ENCODE measurements at regions not wholly inside any gene's neighbourhood (a gene's known extent, or its start where the extent isn't known, plus 50 kb on each side); places are given as distances from the start of the nearest gene placed in this dataset.

DNA sequence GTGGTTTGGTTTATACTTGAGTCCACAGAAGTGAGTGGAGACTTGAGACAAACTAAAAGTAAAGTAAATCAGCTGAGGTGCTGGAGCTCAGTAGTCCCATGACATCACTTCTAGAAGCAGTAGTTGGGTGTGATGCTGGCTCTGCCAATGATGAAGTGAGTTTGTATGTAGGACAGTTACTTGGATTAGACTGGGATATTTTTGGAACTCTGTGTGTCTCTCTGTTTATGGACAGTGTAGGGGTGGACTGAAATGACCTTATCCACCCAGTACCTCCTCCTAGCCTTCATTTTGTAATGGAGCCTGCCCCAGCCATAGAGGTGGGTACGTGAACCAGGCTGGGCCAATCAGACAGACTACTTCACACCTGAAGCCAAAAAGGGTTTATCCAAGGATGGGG, 52.2 kb downstream of the POLR1D start:
- H3K36me3 ChIP-seq: no peaks in the 10 kb centered on the region
- DNase-seq: no peak
- no peaks in the 10 kb centered on the region for H3K27me3 ChIP-seq
- no peak for ATAC-seq
- TF ChIP-seq, protein P1, sequence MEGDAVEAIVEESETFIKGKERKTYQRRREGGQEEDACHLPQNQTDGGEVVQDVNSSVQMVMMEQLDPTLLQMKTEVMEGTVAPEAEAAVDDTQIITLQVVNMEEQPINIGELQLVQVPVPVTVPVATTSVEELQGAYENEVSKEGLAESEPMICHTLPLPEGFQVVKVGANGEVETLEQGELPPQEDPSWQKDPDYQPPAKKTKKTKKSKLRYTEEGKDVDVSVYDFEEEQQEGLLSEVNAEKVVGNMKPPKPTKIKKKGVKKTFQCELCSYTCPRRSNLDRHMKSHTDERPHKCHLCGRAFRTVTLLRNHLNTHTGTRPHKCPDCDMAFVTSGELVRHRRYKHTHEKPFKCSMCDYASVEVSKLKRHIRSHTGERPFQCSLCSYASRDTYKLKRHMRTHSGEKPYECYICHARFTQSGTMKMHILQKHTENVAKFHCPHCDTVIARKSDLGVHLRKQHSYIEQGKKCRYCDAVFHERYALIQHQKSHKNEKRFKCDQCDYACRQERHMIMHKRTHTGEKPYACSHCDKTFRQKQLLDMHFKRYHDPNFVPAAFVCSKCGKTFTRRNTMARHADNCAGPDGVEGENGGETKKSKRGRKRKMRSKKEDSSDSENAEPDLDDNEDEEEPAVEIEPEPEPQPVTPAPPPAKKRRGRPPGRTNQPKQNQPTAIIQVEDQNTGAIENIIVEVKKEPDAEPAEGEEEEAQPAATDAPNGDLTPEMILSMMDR (IDR thresholded peaks at IDR 0.05): no peak
- H3K9me3 ChIP-seq: peaks cover 0 to 6% of the 10 kb centered on the region in 2 donors
- H3K4me1 ChIP-seq: no peaks in the 10 kb centered on the region
- intact Hi-C loops (cut with DNase I): no loop called here
- no peak overlapping the region for H3K27ac ChIP-seq
- H3K4me3 ChIP-seq: no peak overlapping the region

DNA sequence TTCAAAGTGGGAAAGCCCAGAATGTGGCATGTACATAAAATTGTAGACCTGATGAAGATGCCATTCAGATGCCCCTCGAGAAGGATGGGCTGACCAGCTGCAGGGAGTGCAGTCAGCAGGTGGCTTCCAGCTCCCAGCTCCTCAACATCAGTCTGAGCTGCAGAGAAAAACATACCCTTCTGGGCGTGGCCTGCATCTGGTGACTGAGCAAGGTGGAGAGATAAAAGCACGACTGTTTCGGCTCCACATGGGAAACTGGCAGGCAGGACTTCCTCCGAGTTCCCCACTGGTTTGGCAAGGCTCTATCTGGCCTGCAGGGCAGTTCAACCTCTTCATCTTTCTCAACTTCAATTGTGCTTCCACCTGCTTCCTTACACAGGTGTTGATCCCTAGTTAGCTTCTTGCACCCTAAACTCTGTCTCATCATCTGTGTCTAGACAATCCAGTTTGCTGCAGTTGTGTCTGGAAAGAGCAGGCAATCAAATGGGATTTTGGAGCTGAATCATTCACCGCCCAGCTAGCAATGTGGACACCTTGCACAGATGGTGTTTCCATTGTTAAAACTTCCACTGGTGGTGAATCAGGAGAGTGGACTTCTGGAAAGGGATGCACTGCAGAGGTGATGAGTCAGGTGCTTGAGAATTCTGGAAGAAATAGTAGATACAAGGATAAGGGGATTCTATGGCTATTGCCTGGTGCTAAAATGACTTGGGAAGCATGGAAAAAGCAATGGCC, 56.8 kb downstream of the POLR1D start:
- TF ChIP-seq, protein P1 (IDR thresholded peaks at IDR 0.05): no peak
- no peaks in the 10 kb centered on the region for H3K4me1 ChIP-seq
- no peak overlapping the region for H3K4me3 ChIP-seq
- no peaks in the 10 kb centered on the region for H3K27me3 ChIP-seq
- no peaks in the 10 kb centered on the region for H3K9me3 ChIP-seq
- no peak overlapping the region for H3K27ac ChIP-seq
- H3K36me3 ChIP-seq: no peaks in the 10 kb centered on the region
- intact Hi-C loops (cut with DNase I): no loop called here
- no peak for ATAC-seq
- no peak for DNase-seq

DNA sequence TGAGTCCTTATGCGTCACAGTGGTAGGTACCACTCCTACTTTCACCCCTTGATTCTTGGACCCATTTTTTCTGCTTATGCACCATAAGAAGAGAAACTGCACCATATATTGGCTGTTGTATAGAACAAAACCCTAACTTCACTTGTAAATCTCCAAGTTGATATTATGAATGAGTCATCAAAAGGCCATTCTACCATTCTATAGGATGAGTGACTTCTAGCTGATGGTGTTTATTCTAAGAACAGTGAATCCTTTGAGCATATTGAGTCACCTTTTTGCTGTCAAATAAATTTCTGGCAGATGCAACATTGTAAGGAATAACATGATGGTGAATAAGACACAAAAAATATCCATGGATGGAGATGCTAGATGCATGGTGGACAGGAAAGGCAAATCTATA, 57.7 kb downstream of the POLR1D start:
- Histone ChIP-seq H3K27ac (no peak overlapping the region), H3K9me3 (peaks cover 0 to 1% of the 10 kb centered on the region in 2 donors), H3K4me3 (no peak overlapping the region), H3K4me1 (no peaks in the 10 kb centered on the region), H3K36me3 (no peaks in the 10 kb centered on the region), H3K27me3 (no peaks in the 10 kb centered on the region)
- TF ChIP-seq, protein P1 (IDR thresholded peaks at IDR 0.05): no peak
- intact Hi-C loops (cut with DNase I): no loop called here
- no peak for ATAC-seq
- DNase-seq: no peak

DNA sequence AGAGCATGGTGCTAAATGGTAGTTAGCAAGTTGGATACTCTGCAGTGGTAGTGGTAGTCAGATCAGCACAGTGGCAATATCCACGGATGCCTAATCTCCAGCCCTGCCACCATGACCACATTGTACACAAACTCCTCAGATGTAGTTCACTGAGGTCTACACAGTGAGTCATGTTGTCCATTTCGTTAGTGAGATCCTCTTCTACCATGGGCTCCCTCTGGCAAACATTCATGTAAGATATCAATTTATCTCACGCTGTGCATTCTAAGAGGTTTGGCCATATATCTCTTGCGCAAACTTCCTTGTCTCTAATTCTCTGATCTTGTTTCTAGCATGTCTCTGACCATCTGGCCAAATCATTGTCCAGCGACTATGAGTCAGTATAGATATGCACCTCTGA, 58.2 kb downstream of the POLR1D start:
- H3K4me3 ChIP-seq: no peak overlapping the region
- H3K9me3 ChIP-seq: peaks cover 0 to 5% of the 10 kb centered on the region in 2 donors
- intact Hi-C loops (cut with DNase I): no loop called here
- H3K27me3 ChIP-seq: no peaks in the 10 kb centered on the region
- H3K4me1 ChIP-seq: no peaks in the 10 kb centered on the region
- ATAC-seq: no peak
- no peak overlapping the region for H3K27ac ChIP-seq
- H3K36me3 ChIP-seq: no peaks in the 10 kb centered on the region
- TF ChIP-seq, protein P1 (IDR thresholded peaks at IDR 0.05): no peak
- no peak for DNase-seq

DNA sequence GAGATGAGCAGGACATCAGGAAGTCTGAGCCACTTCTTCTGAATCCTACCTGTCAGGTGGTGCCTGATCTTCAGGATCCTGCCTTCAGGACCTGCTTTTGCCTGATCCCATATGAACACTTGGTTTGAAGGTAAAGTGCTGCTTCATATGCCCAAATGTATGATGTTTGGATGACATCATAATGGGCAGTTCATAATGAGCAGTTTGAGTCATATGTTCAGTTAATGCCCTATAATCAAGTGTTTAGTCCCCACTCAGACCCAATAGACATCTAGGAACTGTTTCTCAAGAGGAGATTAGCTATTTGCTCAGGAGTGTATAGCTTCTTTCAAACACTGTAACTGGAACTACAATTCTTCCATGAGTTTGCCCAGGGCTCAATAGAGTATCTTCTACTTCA, 58.8 kb downstream of the POLR1D start:
- DNase-seq (no peak), ATAC-seq (no peak)
- peaks cover 0 to 7% of the 10 kb centered on the region in 2 donors for H3K9me3 ChIP-seq
- no peak overlapping the region for H3K4me3 ChIP-seq
- no peak overlapping the region for H3K27ac ChIP-seq
- no peaks in the 10 kb centered on the region for H3K27me3 ChIP-seq
- H3K36me3 ChIP-seq: no peaks in the 10 kb centered on the region
- intact Hi-C loops (cut with DNase I): no loop called here
- no peaks in the 10 kb centered on the region for H3K4me1 ChIP-seq
- TF ChIP-seq, protein P1 (IDR thresholded peaks at IDR 0.05): no peak
